Esophagus mucosa (tissue), 1 donor: ENCODE measurements at regions not wholly inside any gene's neighbourhood (a gene's known extent, or its start where the extent isn't known, plus 50 kb on each side); places are given as distances from the start of the nearest gene placed in this dataset.
A peak's percentile ranks its signal among the peaks of the same experiment; 100 is the strongest.

ENCODE experiments used
- ATAC-seq: fragments of 200-7000 bp; cut with Tn5 transposase; one replicate; pipeline ENCODE4 v1.9.1; 2020
- donor health status: DM: yes; HTN: yes; CAD: no.

DNA sequence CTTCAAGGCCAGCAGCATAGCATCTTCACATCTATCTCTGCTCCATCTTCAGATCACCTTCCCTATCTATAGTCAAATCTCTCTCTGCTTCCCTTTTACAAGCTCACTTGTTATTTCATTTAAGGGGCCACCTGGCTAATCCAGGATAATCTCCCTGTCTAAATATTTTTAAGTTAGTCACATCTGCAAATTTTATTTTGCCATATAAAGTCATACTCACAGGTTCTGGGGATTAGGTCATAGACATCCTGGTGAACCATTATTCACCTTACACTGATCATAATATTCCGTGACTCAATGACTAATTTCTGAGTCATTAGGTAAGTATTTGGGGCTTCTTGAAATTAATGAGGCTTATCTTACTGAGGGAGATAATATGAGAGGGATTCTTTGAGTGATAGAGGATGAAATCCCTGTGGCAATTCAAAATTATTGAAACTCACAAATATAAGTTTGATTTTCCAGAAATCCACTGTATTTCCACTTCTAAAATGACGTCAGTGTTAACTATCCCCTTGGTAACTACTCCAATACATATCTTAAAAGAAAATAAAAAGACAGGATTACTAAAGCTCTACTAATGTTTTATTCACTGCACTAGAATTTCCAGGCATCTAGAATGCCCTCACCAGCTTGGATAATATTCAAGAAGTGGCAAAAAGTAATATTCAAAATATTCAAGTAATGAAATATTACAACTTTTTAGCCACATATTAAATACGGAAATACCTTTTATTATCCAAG is 93.7 kb upstream of the RBMS3 start:
- ATAC-seq = peak; percentile 93

DNA sequence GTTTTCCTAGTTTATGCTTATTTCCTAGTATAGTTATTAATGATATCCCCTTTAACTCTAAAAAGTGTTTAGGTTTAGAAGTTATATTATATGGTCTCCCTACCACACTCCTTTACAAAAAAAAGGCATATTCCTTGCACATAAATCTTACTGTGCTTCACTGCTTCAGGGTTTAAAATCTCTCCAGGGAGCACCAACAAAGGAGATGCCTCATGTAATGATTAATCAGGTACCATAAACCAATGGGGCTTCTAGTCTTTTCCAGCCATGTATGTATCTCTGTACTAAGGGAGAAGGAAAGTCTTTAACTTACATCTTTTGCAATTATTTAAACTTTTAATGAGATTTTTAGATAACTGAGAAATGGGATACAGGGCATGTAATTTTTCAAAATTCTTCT is 91.5 kb upstream of the RBMS3 start:
- ATAC-seq = no peak

DNA sequence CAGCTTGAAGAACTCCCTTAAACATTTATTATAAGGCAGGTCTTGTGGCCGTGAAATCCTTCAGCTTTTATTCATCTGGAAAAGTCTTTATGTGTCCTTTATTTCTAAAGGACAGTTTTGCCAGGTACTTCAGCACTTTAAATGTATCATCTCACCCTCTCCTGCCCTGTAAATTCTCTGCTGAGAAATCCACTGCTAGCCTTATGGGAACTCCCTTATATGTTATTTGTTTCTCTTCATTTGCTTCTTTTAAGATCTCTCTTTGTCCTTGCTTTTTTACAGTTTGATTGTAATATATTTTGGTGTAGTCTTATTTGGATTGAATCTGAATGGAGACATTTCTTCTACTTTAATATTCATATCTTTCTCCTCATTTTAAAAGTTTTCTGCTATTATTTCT is 86.7 kb upstream of the RBMS3 start:
- no peak for ATAC-seq

DNA sequence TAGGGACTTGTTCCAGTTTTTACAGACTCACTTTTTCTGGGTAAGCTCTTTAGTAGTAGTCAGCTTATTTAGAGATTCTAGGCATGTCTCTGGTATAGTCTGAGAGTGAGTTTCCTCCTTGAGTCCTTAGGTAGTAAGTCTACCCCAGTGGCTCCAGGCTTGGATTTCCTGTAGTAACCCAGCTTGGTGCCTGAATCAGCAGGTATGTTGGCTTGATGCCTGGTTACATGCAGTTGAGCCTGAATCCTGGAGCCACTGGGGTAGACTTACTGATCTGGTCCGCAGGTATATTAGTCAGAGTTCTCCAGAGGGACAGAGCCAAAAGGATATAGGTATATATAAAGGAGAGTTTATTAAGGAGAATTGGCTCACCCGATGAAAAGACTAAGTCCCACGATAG is 85.8 kb upstream of the RBMS3 start:
- peak; percentile 95 for ATAC-seq

DNA sequence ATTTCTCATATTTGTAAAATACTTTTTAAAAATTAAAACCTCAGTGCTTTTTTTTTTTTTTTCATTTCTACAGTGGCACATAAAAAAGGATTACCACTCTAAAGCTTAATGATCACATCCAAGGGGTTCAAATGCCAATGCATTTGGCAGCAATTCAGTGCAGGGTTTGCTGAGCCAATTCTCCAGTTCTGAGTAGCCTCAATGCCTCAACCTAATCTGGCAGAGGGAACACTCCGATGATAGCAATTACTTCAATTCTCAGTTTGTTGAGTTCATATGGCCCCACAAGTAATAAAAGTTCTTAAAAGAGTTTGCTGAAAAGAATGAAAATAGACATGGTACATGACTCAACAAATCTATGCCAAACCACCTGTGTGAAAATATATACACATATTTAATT is 79.3 kb upstream of the RBMS3 start:
- ATAC-seq = no peak

DNA sequence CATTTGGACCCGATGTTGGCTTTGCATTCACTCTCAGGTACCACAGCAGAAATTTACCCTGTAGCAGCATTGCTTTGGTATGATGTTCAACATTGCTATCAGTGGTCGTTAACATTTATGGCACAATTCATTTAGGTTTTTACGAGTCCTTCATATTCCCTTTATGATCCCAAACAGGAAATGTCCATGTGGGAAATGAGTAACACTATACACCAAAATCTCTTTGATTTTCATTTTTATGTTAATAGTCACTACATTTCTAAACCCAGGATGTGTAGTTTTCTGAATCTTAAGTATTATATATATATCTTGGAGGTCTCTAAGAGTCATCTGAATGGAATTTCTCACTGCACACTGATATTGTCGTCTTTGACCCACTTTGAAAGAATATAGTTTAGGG is 78.5 kb upstream of the RBMS3 start:
- ATAC-seq = no peak

DNA sequence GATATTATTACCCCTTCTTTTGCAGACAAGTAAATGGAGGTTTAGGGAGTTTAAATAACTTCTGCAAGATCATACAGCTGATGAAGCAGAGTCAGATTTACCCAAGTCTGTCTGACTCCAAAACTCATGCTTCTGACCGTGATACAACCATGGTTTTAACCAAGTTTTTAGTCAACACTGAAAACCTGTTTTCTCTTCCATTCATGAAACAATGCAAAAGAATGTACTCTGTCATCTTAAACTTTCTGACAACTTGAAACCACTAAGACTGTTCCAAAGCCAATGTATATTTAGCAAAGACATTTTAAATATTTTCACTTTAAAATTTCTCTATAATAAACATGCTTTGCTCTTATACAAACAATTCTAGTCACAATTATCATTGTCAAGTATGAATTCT is 77.0 kb upstream of the RBMS3 start:
- no peak for ATAC-seq

DNA sequence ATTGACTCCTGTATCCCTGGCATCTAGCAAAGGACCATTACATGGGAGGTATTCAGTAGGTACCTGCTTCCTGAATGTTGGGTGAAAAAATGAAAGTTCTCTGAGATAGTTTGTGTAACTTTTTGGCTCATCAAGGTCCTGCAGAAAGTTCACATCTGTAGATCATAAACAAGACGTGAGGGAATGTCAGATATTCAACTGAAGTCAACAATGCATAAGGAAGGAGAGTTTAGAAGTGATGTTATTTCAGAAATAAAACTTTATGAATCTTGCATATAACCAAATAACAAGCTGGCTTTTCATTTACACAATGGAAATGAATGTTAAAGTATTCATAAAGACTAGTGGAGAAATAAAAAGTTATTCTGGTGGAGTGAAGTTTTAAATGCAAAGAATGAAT is 73.4 kb upstream of the RBMS3 start:
- no peak for ATAC-seq

DNA sequence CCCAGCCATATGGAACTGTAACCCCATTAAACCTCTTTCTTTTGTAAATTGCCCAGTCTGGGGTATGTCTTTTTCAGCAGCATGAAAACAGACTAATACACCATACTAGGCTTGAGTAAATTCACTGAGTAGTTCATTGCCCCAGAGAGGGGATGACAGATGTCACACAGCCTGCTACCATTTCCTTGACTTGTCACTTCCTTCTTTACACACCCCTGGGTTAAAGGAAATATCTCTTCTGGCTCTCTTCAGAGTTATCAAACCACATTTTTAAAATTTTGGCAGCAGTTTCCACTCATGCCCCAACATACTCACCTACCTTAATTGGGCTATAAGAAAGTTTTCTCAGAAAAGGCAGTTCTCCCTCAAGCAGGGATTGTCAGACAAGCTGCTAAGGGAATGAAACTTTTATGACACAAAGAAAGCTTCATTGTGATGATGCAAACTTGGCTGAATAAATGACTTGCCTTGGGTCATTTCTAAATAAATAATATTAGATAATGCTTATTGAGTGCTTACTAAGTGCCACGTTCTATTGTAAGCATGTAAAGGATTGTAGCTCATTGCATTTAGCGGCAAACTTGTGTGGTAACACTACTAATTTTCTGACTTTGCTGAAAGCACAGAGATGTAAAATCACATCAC is 68.0 kb upstream of the RBMS3 start:
- peak; percentile 55 for ATAC-seq

DNA sequence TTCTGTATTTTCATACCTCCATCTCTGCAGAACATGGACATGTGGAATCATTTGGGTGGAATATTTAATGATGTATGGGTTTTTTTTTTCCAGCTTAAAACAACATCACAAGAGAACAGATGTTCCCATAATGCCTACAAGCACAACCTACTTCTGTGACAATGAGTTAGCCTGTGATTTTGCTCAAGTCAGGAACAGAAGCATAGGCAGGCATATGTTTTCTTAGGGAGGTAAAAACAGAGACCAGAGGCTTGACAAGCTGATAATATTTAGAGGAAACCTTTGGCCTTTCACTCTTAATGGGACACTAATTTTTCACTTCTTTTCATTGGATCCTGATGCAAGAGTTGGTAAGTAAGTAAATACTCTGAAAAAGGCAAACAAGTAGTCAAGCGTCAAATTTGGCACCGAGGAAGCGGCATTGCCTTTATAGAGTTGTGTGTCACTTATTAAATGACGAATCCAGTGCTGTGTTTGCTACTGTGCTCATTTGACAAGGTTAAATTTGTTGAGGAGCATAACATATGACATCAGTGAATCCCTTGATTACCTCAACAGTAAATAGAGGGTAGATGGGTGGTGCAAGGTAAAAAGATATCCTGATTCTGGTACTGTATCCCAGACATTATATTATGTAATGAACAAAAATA is 66.7 kb upstream of the RBMS3 start:
- no peak for ATAC-seq

DNA sequence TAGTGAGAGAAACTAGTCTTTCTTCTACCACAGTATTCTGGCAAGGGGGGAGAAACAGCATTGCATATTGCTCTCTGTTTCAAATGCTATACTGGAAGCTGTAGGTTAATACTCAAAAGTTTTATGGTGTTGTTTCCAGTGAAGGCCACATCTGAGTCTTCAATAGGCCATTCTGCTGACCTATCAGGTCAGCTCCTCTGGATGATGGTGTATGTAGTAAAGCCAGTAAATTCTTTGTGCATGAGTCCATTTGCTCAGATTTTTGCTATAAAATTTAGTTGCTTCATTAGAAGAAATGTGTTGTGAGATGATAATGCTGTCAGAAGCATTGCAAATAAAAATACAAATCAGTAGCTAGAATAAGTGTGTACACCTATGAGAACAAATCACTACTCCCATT is 64.9 kb upstream of the RBMS3 start:
- ATAC-seq = no peak

DNA sequence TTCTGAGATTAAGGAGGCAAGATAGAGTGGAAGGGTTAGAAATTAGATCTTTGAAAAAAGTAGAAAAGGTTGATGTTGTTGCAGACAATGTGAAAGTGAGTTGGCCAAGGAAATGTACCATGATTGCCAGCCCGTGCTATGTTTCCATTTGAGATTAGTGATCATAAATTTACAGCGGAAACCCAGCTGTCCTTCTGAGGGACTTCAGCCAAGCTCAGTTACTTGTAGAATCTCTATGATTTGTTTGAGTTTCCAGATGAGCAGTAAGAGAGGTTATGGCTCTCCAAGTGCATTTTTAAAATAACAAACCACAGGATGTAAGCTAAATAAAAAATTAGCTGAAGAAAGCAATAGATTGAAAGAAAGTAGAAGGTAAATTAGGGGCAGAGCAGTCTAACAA is 54.2 kb upstream of the RBMS3 start:
- ATAC-seq = no peak

DNA sequence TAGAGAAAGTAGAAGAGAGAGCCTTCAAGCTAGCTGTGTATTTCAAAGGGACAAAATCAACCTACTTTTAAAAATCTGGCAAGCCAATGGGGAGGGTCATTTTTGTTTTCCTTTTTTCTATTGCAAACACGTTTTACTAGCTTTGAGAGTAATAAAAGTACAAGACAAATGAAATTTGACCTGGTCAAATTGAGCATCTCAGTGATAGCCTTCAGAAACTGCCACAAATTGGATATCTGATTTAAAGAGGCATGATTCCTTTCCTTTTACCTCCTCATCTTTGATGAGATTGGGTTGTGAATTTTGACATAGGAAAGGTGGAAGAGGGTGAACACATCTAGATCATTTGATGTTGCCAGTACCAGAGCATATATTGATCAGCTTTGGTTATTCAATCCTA is 53.6 kb upstream of the RBMS3 start:
- no peak for ATAC-seq
